ENCODE measurements at regions not wholly inside any gene's neighbourhood (a gene's known extent, or its start where the extent isn't known, plus 50 kb on each side); places are given as distances from the start of the nearest gene placed in this dataset.

DNA sequence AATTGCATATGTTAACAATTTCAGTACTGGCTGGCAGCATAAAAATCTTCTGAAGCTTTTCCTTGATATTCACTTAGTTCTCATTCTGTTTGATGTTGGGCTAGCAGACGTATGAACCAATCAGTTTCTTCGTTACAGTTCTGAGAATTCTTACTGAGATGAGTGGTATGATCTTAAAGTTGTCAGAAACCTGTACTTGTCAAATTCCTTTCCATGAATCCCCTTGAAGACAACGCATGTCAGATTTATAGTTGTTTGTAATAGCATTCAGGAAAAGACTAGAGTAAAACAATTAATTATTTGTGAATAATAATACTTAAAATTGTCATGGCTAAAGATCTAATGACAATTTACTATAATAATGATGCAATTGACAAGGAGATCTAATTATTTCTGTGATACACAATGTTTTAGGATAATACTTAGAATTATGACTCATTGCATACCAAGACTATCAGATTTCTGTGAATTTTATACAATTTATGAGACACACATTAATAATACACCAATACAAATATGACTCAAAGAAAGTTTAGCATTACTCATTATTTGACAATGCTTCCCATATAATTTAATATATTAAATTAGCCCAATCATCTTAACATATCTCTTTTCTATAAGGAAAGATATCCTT, 447.2 kb downstream of the RFC3 start:
- TF ChIP-seq, protein P1, sequence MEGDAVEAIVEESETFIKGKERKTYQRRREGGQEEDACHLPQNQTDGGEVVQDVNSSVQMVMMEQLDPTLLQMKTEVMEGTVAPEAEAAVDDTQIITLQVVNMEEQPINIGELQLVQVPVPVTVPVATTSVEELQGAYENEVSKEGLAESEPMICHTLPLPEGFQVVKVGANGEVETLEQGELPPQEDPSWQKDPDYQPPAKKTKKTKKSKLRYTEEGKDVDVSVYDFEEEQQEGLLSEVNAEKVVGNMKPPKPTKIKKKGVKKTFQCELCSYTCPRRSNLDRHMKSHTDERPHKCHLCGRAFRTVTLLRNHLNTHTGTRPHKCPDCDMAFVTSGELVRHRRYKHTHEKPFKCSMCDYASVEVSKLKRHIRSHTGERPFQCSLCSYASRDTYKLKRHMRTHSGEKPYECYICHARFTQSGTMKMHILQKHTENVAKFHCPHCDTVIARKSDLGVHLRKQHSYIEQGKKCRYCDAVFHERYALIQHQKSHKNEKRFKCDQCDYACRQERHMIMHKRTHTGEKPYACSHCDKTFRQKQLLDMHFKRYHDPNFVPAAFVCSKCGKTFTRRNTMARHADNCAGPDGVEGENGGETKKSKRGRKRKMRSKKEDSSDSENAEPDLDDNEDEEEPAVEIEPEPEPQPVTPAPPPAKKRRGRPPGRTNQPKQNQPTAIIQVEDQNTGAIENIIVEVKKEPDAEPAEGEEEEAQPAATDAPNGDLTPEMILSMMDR (IDR thresholded peaks at IDR 0.05), result no peak
- TF ChIP-seq POLR2A (IDR thresholded peaks at IDR 0.05), result no peak

Measured in heart left ventricle (tissue), 13 donors.